Mammary epithelial cell (primary cell): ENCODE measurements at regions not wholly inside any gene's neighbourhood (a gene's known extent, or its start where the extent isn't known, plus 50 kb on each side); places are given as distances from the start of the nearest gene placed in this dataset.

Source experiments
- EZH2 ChIP-seq: IDR thresholded peaks from 2 replicates; pipeline ENCODE4 v1.6.1; 2012; ENCODE audit warnings: low read length, inconsistent platforms, borderline replicate concordance
- TF ChIP-seq, protein P1 (sequence below), 2 donors: IDR thresholded peaks in 1 of 2; conservative IDR thresholded peaks in 1 of 2; 2 replicates each; pipeline ENCODE4 v1.5.1; 2011 to 2012; ENCODE audit warnings: inconsistent platforms in 2 of 2, low read length in 2 of 2, mild to moderate bottlenecking in 2 of 2, control low read depth in 1 of 2, low read depth in 1 of 2; ENCODE audit not compliant: insufficient read depth in 1 of 2; ENCODE audit errors: extremely low read depth in 1 of 2

DNA sequence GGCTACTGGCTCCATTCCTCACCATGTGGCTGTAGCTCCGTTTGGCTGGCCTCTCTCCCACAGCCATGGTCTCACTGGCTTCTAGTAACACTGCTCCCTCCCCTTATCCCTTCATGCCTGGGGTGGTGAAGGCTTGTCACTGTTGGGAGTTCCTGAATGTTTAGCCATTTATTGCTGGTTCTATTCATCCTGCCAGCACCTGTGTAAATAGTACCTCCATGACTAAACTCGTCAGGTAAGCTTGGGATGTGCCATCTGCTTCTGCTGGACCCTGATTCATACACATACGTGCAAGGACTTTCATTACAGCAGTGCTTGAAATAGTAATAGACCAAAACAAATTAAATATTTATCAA lies 61.6 kb downstream of the CCDC71L start:
- no peak for TF ChIP-seq EZH2
- TF ChIP-seq, protein P1, sequence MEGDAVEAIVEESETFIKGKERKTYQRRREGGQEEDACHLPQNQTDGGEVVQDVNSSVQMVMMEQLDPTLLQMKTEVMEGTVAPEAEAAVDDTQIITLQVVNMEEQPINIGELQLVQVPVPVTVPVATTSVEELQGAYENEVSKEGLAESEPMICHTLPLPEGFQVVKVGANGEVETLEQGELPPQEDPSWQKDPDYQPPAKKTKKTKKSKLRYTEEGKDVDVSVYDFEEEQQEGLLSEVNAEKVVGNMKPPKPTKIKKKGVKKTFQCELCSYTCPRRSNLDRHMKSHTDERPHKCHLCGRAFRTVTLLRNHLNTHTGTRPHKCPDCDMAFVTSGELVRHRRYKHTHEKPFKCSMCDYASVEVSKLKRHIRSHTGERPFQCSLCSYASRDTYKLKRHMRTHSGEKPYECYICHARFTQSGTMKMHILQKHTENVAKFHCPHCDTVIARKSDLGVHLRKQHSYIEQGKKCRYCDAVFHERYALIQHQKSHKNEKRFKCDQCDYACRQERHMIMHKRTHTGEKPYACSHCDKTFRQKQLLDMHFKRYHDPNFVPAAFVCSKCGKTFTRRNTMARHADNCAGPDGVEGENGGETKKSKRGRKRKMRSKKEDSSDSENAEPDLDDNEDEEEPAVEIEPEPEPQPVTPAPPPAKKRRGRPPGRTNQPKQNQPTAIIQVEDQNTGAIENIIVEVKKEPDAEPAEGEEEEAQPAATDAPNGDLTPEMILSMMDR (conservative IDR thresholded peaks at IDR 0.05 in 1 of 2, IDR thresholded peaks at IDR 0.05 in 1 of 2; ENCODE audit: extremely low read depth in 1 of 2, insufficient read depth in 1 of 2, low read depth in 1 of 2, low read length in 2 of 2) = no peak
